ENCODE measurements at regions not wholly inside any gene's neighbourhood (a gene's known extent, or its start where the extent isn't known, plus 50 kb on each side); places are given as distances from the start of the nearest gene placed in this dataset.
"Not testable (repeated sequence)": the region's sequence is repeated elsewhere in the genome, so short reads cannot be mapped to it uniquely, and the experiment has no call there.

DNA sequence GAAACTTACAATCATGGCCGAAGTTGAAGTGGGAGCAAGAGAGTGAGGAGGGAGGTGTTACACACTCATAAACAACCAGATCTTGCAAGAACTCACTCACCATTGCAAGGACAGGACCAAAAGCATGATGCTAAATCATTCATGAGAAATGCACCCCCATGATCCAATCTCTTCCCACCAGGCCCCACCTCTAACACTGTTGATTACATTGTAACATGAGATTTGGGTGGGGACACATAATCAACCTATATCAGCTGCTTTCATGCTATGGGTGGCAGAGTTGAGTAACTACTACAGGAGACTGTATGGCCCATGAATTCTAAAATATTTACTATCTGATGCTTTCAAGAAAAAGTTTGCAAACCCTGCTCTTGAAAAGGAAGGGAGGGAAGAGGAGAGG, 155.1 kb downstream of the DEFB131A start:
- in situ Hi-C loops (cut with HindIII; ENCODE audit: low pct_unique_long_range_greater_than_20kb, low sequenced_read_pairs), result no loop called here
- no peak for DNase-seq (ENCODE audit: low read depth)

DNA sequence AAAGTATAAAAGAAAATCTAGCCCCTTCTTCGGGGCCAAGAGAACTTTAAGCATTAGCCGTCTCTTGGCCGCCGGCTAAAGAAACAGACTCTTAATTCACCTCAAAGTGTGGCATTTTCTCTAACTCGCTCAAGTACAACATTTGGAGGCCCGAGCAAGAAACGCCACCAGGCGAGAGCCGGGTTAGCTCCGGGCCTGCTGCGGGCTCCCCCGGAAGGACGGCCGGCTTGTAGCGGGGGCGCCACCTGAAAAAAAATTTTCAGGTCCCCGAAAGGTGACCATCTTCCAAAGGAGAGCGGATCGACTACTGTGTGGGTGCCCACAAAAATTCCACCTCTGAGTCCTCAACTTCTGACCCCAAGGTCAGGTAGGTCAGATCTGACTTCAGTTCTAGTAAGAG, 156.0 kb downstream of the DEFB131A start:
- in situ Hi-C loops (cut with HindIII; ENCODE audit: low pct_unique_long_range_greater_than_20kb, low sequenced_read_pairs), result no loop called here
- no peak for DNase-seq (ENCODE audit: low read depth)

DNA sequence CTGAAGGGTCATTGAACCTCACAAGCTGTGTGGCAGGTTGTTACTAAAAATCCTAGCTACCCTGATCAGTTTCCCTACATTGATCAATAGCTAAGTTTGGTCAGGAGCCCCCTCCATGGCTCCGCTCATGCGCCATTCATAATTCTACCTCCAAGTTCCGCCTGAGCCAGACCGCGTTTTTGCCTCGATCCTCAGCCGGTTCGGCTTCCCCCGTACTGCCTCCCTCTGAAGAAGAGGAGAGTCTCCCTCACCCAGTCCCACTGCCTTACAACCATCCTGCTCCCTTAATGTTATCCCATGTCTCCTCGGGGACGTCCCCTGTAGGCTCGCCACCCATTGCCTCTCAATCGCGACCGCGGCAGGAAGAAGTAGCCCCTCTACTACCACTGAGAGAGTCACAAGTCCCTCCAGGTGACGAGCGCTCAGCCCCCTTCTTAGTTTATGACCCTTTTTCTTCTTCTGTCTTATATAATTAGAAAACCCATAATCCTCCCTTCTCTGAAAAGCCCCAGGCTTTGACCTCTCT, 158.2 kb downstream of the DEFB131A start:
- DNase-seq (ENCODE audit: low read depth), result no peak
- in situ Hi-C loops (cut with HindIII; ENCODE audit: low pct_unique_long_range_greater_than_20kb, low sequenced_read_pairs), result no loop called here

DNA sequence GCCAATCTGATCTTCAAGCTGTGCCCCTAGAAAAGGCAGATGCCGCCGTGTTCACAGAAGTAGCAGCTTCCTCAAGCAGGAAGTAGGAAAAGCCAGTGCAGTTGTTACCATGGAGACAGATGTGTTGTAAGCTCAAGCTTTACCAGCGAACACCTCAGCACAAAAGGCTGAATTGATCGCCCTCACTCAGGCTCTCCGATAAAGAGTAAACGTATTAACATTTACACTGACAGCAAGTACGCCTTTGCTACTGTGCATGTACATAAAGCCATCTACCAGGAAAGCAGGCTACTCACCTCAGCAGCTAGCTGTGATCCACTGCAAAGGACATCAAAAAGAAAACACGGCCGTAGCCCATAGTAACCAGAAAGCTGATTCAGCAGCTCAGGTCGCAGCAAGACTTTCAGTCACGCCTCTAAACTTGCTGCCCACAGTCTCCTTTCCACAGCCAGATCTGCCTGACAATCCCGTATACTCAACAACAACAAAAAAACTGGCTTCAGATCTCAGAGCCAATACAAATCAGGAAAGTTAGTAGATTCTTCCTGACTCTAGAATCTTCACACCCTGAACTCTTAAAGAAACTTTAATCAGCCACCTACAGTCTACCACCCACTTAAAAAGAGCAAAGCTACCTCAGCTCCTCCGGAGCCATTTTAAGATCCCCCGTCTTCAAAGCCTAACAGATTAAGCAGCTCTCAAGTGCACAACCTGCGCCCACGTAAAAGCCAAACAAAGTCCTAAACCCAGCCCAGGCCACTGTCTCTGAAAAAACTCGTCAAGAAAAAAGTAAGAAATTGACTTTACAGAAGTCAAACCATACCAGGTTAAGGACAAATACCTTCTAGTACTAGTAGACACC, 160.0 kb downstream of the DEFB131A start:
- in situ Hi-C loops (cut with HindIII; ENCODE audit: low pct_unique_long_range_greater_than_20kb, low sequenced_read_pairs); DNase-seq (ENCODE audit: low read depth): not testable (repeated sequence)

- DNase-seq (ENCODE audit: low read depth); in situ Hi-C loops (cut with HindIII; ENCODE audit: low pct_unique_long_range_greater_than_20kb, low sequenced_read_pairs): not testable (repeated sequence)
Observed at GRCh38 chr4:9604893-9605190, 160.6 kb downstream of the DEFB131A start.

- in situ Hi-C loops (cut with HindIII; ENCODE audit: low pct_unique_long_range_greater_than_20kb, low sequenced_read_pairs), result no loop called here
- no peak for DNase-seq (ENCODE audit: low read depth)
Observed at GRCh38 chr4:9608300-9608699, 164.1 kb downstream of the DEFB131A start.

- peak; percentile 59 for DNase-seq (ENCODE audit: low read depth)
- in situ Hi-C loops (cut with HindIII; ENCODE audit: low pct_unique_long_range_greater_than_20kb, low sequenced_read_pairs), result not testable (repeated sequence)
Observed at GRCh38 chr4:9610321-9610720, 166.1 kb downstream of the DEFB131A start.

DNA sequence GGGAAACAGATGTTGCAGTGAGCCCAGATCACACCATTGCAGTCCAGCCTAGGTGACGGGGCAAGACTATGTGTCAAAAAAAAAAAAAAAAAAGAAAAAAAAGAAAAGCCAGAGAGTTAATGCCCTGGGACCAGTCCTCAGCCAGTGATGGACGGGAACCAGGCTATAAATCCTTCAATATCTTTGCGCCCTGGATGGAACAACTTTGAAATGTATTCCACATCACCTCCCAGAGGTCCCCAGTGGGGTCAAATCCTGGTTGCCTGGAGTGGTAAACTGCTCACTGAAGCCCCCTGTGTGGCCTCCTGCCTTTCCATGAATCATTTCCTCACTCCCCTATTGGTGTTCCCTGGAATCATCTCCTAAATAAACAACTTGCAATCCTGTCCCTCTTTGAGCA, 166.9 kb downstream of the DEFB131A start:
- no peak for DNase-seq (ENCODE audit: low read depth)
- in situ Hi-C loops (cut with HindIII; ENCODE audit: low pct_unique_long_range_greater_than_20kb, low sequenced_read_pairs), result no loop called here

DNA sequence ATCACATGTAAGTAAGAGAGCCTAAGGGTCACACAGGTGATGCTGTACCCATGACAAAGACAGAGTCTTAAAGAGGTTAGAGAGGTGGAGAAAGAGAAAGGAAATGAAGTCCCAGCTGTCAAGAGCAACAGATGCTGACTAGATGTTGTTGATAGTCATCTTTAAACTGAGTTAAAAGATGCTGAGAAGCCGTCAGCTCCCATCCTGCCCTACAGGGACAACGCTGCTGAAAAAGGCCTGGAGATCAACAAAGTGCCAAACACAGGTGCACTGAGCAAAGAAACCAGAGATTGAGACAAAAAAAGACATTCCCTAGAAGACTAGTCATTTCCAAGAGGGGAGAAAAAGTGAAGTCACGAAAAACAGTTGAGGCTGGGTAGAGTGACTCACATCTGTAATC, 145.0 kb upstream of the DRD5 start:
- DNase-seq (ENCODE audit: low read depth); in situ Hi-C loops (cut with HindIII; ENCODE audit: low pct_unique_long_range_greater_than_20kb, low sequenced_read_pairs): not testable (repeated sequence)

- DNase-seq (ENCODE audit: low read depth), result peak; percentile 19
- in situ Hi-C loops (cut with HindIII; ENCODE audit: low pct_unique_long_range_greater_than_20kb, low sequenced_read_pairs), result not testable (repeated sequence)
Observed at GRCh38 chr4:9659678-9660077, 121.8 kb upstream of the DRD5 start.

- in situ Hi-C loops (cut with HindIII; ENCODE audit: low pct_unique_long_range_greater_than_20kb, low sequenced_read_pairs); DNase-seq (ENCODE audit: low read depth): not testable (repeated sequence)
Observed at GRCh38 chr4:9660955-9661354, 120.5 kb upstream of the DRD5 start.

DNA sequence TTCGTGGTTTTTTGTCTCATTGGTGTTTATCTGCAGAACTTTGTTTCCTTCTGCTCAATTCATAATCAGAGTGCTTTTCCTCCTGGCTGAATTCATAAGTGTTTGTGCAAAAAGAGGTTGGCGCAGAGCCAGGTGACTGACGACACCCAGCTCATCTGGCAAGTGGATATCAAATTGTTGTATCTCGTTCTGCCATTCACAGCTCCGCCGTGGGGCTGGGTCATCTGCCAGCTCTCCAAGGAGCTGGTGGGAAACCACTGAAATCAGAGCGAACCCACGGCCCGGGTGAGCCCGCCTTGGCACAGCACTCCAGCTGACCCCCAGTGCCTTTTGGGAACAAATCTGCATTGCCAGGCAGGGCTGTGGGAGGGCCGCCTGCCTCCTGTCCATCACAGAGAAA, 110.7 kb upstream of the DRD5 start:
- in situ Hi-C loops (cut with HindIII; ENCODE audit: low pct_unique_long_range_greater_than_20kb, low sequenced_read_pairs); DNase-seq (ENCODE audit: low read depth): not testable (repeated sequence)

- DNase-seq (ENCODE audit: low read depth); in situ Hi-C loops (cut with HindIII; ENCODE audit: low pct_unique_long_range_greater_than_20kb, low sequenced_read_pairs): not testable (repeated sequence)
Observed at GRCh38 chr4:9677357-9677756, 104.1 kb upstream of the DRD5 start.

DNA sequence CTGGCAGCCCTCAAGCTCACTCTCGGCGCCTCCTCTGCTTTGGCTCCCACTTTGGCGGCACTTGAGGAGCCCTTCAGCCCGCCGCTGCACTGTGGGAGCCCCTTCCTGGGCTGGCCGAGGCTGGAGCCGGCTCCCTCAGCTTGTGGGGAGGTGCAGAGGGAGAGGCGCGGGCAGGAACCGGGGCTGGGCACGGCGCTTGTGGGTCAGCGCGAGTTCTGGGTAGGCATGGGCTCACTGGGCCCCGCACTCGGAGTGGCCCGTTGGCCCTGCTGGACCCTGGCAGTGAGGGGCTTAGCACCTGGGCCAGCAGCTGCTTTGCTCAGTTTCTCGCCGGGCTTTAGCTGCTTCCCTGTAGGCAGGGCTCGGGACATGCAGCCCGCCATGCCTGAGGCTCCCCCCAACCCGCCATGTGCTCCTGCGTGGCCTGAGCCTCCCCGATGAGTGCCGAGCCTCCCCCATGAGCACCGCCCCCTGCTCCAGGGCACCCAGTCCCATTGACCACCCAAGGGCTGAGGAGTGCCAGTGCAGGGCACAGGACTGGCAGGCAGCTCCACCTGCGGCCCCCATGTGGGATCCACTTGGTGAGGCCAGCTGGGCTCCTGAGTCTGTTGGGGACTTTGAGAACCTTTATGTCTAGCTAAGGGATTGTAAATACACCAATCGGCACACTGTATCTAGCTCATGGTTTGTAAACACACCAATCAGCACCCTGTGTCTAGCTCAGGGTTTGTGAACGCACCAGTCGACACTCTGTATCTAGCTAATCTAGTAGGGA, 101.5 kb upstream of the DRD5 start:
- DNase-seq (ENCODE audit: low read depth), result no peak
- in situ Hi-C loops (cut with HindIII; ENCODE audit: low pct_unique_long_range_greater_than_20kb, low sequenced_read_pairs), result no loop called here

- in situ Hi-C loops (cut with HindIII; ENCODE audit: low pct_unique_long_range_greater_than_20kb, low sequenced_read_pairs); DNase-seq (ENCODE audit: low read depth): not testable (repeated sequence)
Observed at GRCh38 chr4:9683174-9683573, 98.3 kb upstream of the DRD5 start.

DNA sequence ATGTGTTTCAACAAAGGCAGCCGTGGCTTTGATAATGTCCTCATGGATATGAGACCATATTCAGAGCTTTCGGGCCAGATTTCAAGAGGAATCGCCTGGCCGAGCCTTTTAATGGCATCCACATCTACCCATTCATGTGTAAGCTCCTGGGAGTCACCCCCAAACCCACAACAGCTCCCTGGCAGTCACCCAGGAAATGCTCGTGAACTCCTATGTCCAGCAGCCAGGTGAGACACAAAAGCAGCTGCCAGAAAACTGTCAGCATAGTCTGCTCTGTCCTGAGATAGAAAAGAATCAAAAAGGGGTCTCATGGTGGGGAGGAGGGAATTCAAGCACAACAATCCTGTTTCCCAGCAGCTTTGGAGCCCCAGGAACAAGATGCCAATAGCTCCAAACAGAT, 96.4 kb upstream of the DRD5 start:
- in situ Hi-C loops (cut with HindIII; ENCODE audit: low pct_unique_long_range_greater_than_20kb, low sequenced_read_pairs); DNase-seq (ENCODE audit: low read depth): not testable (repeated sequence)

- in situ Hi-C loops (cut with HindIII; ENCODE audit: low pct_unique_long_range_greater_than_20kb, low sequenced_read_pairs), result no loop called here
- no peak for DNase-seq (ENCODE audit: low read depth)
Observed at GRCh38 chr4:9685692-9686091, 95.7 kb upstream of the DRD5 start.

GRCh38 chr4:9690636-9691237, 90.7 kb upstream of the DRD5 start:
- DNase-seq (ENCODE audit: low read depth); in situ Hi-C loops (cut with HindIII; ENCODE audit: low pct_unique_long_range_greater_than_20kb, low sequenced_read_pairs): not testable (repeated sequence)
